ENCODE measurements at regions not wholly inside any gene's neighbourhood (a gene's known extent, or its start where the extent isn't known, plus 50 kb on each side); places are given as distances from the start of the nearest gene placed in this dataset.

DNA sequence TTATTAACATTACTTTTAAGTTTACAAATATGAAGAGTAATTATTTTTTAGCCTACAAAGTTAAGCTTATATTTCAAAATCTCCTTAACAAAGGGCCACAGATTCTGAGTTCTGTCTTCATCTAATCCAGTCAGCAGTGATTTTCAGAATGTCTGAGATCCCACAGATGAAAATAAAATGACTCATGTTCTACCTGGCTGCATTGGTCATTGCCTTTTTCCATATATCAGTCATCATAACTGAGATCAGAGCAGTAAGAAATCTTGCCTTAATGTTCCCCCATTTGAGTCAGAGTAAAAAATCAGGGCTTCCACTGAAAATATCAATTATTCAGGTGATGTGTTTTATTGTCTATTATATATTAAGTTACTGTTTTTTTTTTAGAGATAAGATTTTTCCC lies 416.1 kb downstream of the MRPL39 start:
- DNase-seq (ENCODE audit: low read depth in 1 of 2, low spot score in 2 of 2) (no peak), FAIRE-seq (no peak)
- Histone ChIP-seq H3K36me3 (ENCODE audit: control insufficient read depth in 2 of 4, insufficient read depth in 4 of 4, low read length in 3 of 4) (no peaks in the 10 kb centered on the region), H4K20me1 (replicated peaks in 1 of 2; ENCODE audit: control insufficient read depth in 1 of 2, insufficient read depth in 2 of 2, low read length in 2 of 2) (no peaks in the 10 kb centered on the region), H3K4me3 (ENCODE audit: extremely low read depth in 1 of 4, insufficient read depth in 2 of 4, low read depth in 3 of 4, low read length in 4 of 4) (no peak overlapping the region), H2BK15ac (ENCODE audit: low read length) (no peak overlapping the region), H4K8ac (ENCODE audit: extremely low read depth, insufficient read depth, low read length) (no peak overlapping the region), H3K56ac (replicated peaks; ENCODE audit: insufficient read length, low read depth, low read length) (no peak overlapping the region), H2BK12ac (ENCODE audit: low read depth, low read length) (no peak overlapping the region), H2BK5ac (ENCODE audit: low read depth, low read length) (no peak overlapping the region), H4K91ac (replicated peaks; ENCODE audit: insufficient read length, low read length) (no peak overlapping the region), H3K18ac (ENCODE audit: extremely low read depth, low read length) (no peak overlapping the region), H3K4ac (replicated peaks; ENCODE audit: insufficient read length, low read depth, low read length) (no peak overlapping the region), H3K4me1 (replicated peaks in 1 of 4; ENCODE audit: control insufficient read depth in 3 of 4, insufficient read depth in 4 of 4, low read length in 3 of 4) (no peaks in the 10 kb centered on the region), H3K27ac (ENCODE audit: low read depth, low read length) (no peak overlapping the region), H2AFZ (ENCODE audit: low read length) (no peak overlapping the region), H3K9ac (replicated peaks in 1 of 4; ENCODE audit: extremely low read depth in 1 of 4, low read depth in 3 of 4, low read length in 3 of 4) (no peak overlapping the region), H3K14ac (ENCODE audit: insufficient read length) (no peak overlapping the region), H3K79me1 (ENCODE audit: low read depth, low read length) (no peaks in the 10 kb centered on the region), H3K27me3 (replicated peaks in 1 of 4; ENCODE audit: control insufficient read depth in 3 of 4, extremely low read depth in 1 of 4, insufficient read depth in 3 of 4, low read length in 3 of 4) (no peaks in the 10 kb centered on the region), H2BK20ac (ENCODE audit: low read length) (no peak overlapping the region), H3K4me2 (ENCODE audit: insufficient read depth in 1 of 2, low read depth in 2 of 2, low read length in 2 of 2) (no peak overlapping the region), H2AK5ac (ENCODE audit: low read depth, low read length) (no peak overlapping the region), H3K9me3 (ENCODE audit: insufficient read depth in 2 of 2, low read depth in 1 of 2, low read length in 1 of 2) (no peaks in the 10 kb centered on the region), H4K5ac (ENCODE audit: insufficient read length, low read depth, low read length) (no peak overlapping the region), H3K79me2 (ENCODE audit: control insufficient read depth in 1 of 2, insufficient read depth in 2 of 2, low read length in 2 of 2) (no peaks in the 10 kb centered on the region), H2BK120ac (replicated peaks; ENCODE audit: low read depth, low read length) (no peak overlapping the region), H3K23me2 (ENCODE audit: low read depth, low read length) (no peaks in the 10 kb centered on the region), H3K23ac (ENCODE audit: insufficient read length) (no peak overlapping the region)
- CTCF ChIA-PET (ENCODE audit: partially characterized antibody) = interaction anchor here (1.3 kb wide), 1 partner anchor 10 kb away, joined by 4 read pairs; no protein-coding TSS in a partner anchor
- POLR2A ChIA-PET (ENCODE audit: partially characterized antibody) = no interaction called here
- TF ChIP-seq CHD1 (IDR thresholded peaks at IDR 0.05; ENCODE audit: low read depth, low read length) = no peak
- no peak for TF ChIP-seq CHD2 (IDR thresholded peaks at IDR 0.05; ENCODE audit: low read length)
- no peak for TF ChIP-seq CBX8 (IDR thresholded peaks at IDR 0.05; ENCODE audit: borderline replicate concordance, low read depth, low read length)
- no peak for TF ChIP-seq KDM4A (IDR thresholded peaks at IDR 0.05; ENCODE audit: low read depth, low read length, severe bottlenecking)
- no peak for TF ChIP-seq TBP (IDR thresholded peaks at IDR 0.05; ENCODE audit: low read depth, low read length)
- no peak for TF ChIP-seq TCF12 (IDR thresholded peaks at IDR 0.05; ENCODE audit: low read depth, low read length)
- TF ChIP-seq SUZ12 (IDR thresholded peaks at IDR 0.05; ENCODE audit: low read length) = no peak
- no peak for TF ChIP-seq ZNF274 (IDR thresholded peaks at IDR 0.05; ENCODE audit: borderline replicate concordance, extremely low read depth, low read length)
- TF ChIP-seq, protein P1, sequence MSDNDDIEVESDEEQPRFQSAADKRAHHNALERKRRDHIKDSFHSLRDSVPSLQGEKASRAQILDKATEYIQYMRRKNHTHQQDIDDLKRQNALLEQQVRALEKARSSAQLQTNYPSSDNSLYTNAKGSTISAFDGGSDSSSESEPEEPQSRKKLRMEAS (IDR thresholded peaks at IDR 0.05) = no peak
- TF ChIP-seq SP2 (IDR thresholded peaks at IDR 0.05; ENCODE audit: low read length) = no peak
- no peak for TF ChIP-seq BRCA1 (IDR thresholded peaks at IDR 0.05; ENCODE audit: low read depth, low read length)
- no peak for TF ChIP-seq SP4 (IDR thresholded peaks at IDR 0.05; ENCODE audit: low read length)
- no peak for TF ChIP-seq USF2 (IDR thresholded peaks at IDR 0.05; ENCODE audit: low read length)
- TF ChIP-seq ASH2L (IDR thresholded peaks at IDR 0.05; ENCODE audit: low read length) = no peak
- TF ChIP-seq RFX5 (IDR thresholded peaks at IDR 0.05; ENCODE audit: borderline replicate concordance, low read depth, low read length) = no peak
- no peak for TF ChIP-seq SRF (IDR thresholded peaks at IDR 0.05; ENCODE audit: low read depth, low read length)
